ENCODE measurements at regions not wholly inside any gene's neighbourhood (a gene's known extent, or its start where the extent isn't known, plus 50 kb on each side); places are given as distances from the start of the nearest gene placed in this dataset.

- Histone ChIP-seq H2BK15ac (ENCODE audit: low read length) (no peak overlapping the region), H4K5ac (ENCODE audit: insufficient read length, low read depth, low read length) (no peak overlapping the region), H3K4me2 (ENCODE audit: insufficient read depth in 1 of 2, low read depth in 2 of 2, low read length in 2 of 2) (no peak overlapping the region), H3K56ac (replicated peaks; ENCODE audit: insufficient read length, low read depth, low read length) (no peak overlapping the region), H3K36me3 (ENCODE audit: control insufficient read depth in 2 of 4, insufficient read depth in 4 of 4, low read length in 3 of 4) (no peaks in the 10 kb centered on the region), H3K23me2 (ENCODE audit: low read depth, low read length) (no peaks in the 10 kb centered on the region), H2BK120ac (replicated peaks; ENCODE audit: low read depth, low read length) (no peak overlapping the region), H3K4me3 (ENCODE audit: extremely low read depth in 1 of 4, insufficient read depth in 2 of 4, low read depth in 3 of 4, low read length in 4 of 4) (no peak overlapping the region), H2BK12ac (ENCODE audit: low read depth, low read length) (no peak overlapping the region), H3K27me3 (replicated peaks in 1 of 4; ENCODE audit: control insufficient read depth in 3 of 4, extremely low read depth in 1 of 4, insufficient read depth in 3 of 4, low read length in 3 of 4) (no peaks in the 10 kb centered on the region), H3K79me1 (ENCODE audit: low read depth, low read length) (no peaks in the 10 kb centered on the region), H3K79me2 (ENCODE audit: control insufficient read depth in 1 of 2, insufficient read depth in 2 of 2, low read length in 2 of 2) (no peaks in the 10 kb centered on the region), H4K91ac (replicated peaks; ENCODE audit: insufficient read length, low read length) (no peak overlapping the region), H2BK5ac (ENCODE audit: low read depth, low read length) (no peak overlapping the region), H3K23ac (ENCODE audit: insufficient read length) (no peak overlapping the region), H3K9ac (replicated peaks in 1 of 4; ENCODE audit: extremely low read depth in 1 of 4, low read depth in 3 of 4, low read length in 3 of 4) (no peak overlapping the region), H4K20me1 (replicated peaks in 1 of 2; ENCODE audit: control insufficient read depth in 1 of 2, insufficient read depth in 2 of 2, low read length in 2 of 2) (no peaks in the 10 kb centered on the region), H4K8ac (ENCODE audit: extremely low read depth, insufficient read depth, low read length) (no peak overlapping the region), H3K4ac (replicated peaks; ENCODE audit: insufficient read length, low read depth, low read length) (no peak overlapping the region), H2BK20ac (ENCODE audit: low read length) (no peak overlapping the region), H3K18ac (ENCODE audit: extremely low read depth, low read length) (no peak overlapping the region), H2AK5ac (ENCODE audit: low read depth, low read length) (no peak overlapping the region), H3K4me1 (replicated peaks in 1 of 4; ENCODE audit: control insufficient read depth in 3 of 4, insufficient read depth in 4 of 4, low read length in 3 of 4) (no peaks in the 10 kb centered on the region), H3K27ac (ENCODE audit: low read depth, low read length) (no peak overlapping the region), H3K9me3 (ENCODE audit: insufficient read depth in 2 of 2, low read depth in 1 of 2, low read length in 1 of 2) (0 out of 4 replicates have a peak, but pooled peaks cover 0 to 2% of the 10 kb centered on the region in 2 experiments), H3K14ac (ENCODE audit: insufficient read length) (no peak overlapping the region), H2AFZ (ENCODE audit: low read length) (no peak overlapping the region)
- CTCF ChIA-PET (ENCODE audit: partially characterized antibody), result interaction anchor here (0.6 to 3.7 kb wide), 43 partner anchors 8 to 823 kb away, joined by 3 to 34 read pairs (median 6); no protein-coding TSS in a partner anchor
- 93% methylated on average over 3 of the region's 3 CpGs; no CpG with 5 or more reads in 1 of the 2 experiments for WGBS, 2 experiments (ENCODE audit: extremely low coverage in 1 of 2, insufficient coverage in 1 of 2, insufficient read length in 1 of 2, insufficient replicate concordance in 2 of 2, low coverage in 1 of 2, low lambda C conversion rate in 2 of 2, missing lambda C conversion rate in 1 of 2)
- DNase-seq (ENCODE audit: low read depth in 1 of 2, low spot score in 2 of 2) (no peak), FAIRE-seq (no peak)
- POLR2A ChIA-PET (ENCODE audit: partially characterized antibody), result no interaction called here
- TF ChIP-seq SP1 (IDR thresholded peaks at IDR 0.05; ENCODE audit: low read depth, low read length) (no peak), BCL11A (IDR thresholded peaks at IDR 0.05; ENCODE audit: low read depth in 2 of 2, low read length in 2 of 2) (no peak), ASH2L (IDR thresholded peaks at IDR 0.05; ENCODE audit: low read length) (no peak), POLR2AphosphoS5 (IDR thresholded peaks at IDR 0.05; ENCODE audit: low read depth, low read length) (no peak), PHF8 (conservative IDR thresholded peaks at IDR 0.05; ENCODE audit: low read depth, low read length) (no peak), ATF2 (IDR thresholded peaks at IDR 0.05; ENCODE audit: low read length) (no peak), BACH1 (IDR thresholded peaks at IDR 0.05; ENCODE audit: low read length) (no peak), CTBP2 (IDR thresholded peaks at IDR 0.05; ENCODE audit: borderline replicate concordance, insufficient read depth, insufficient read length, low read length) (no peak)
These were observed 167.1 kb downstream of the C7orf25 start for GRCh38 chr7:42744746-42745145.

Measured in H1 (cell line).